ENCODE measurements at regions not wholly inside any gene's neighbourhood (a gene's known extent, or its start where the extent isn't known, plus 50 kb on each side); places are given as distances from the start of the nearest gene placed in this dataset.

GRCh38 chr10:128958834-128959690, 508.0 kb upstream of the MGMT start:
- Histone ChIP-seq H4K20me1 (ENCODE audit: insufficient read depth, low read length) (no peaks in the 10 kb centered on the region), H2AFZ (ENCODE audit: low read length) (no peak overlapping the region), H3K9me2 (ENCODE audit: low read depth, low read length) (no peaks in the 10 kb centered on the region), H3K4me3 (ENCODE audit: low read depth, low read length, poor library complexity, severe bottlenecking) (no peak overlapping the region), H3F3A (ENCODE audit: insufficient read depth, low read length) (no peaks in the 10 kb centered on the region), H3K36me3 (ENCODE audit: insufficient read depth, low read length) (no peaks in the 10 kb centered on the region), H3K9ac (ENCODE audit: low read length) (no peak overlapping the region), H3K9me3 (ENCODE audit: low read length) (no peaks in the 10 kb centered on the region), H3K79me2 (ENCODE audit: insufficient read depth, low read length) (no peaks in the 10 kb centered on the region), H3K27ac (ENCODE audit: low read depth, low read length, poor library complexity, severe bottlenecking) (no peak overlapping the region), H3K27me3 (ENCODE audit: insufficient read depth, low read length) (0 out of 2 replicates have a peak, but pooled peaks cover 4% of the 10 kb centered on the region), H3K4me1 (ENCODE audit: insufficient read depth, low read length, severe bottlenecking) (no peaks in the 10 kb centered on the region), H3K4me2 (ENCODE audit: low read length) (no peak overlapping the region)
- TF ChIP-seq CTCF (IDR thresholded peaks at IDR 0.05; ENCODE audit: low read length) (no peak), EZH2 (IDR thresholded peaks at IDR 0.05; ENCODE audit: borderline replicate concordance, low read length) (no peak)

- Histone ChIP-seq H3K9me3 (ENCODE audit: low read length) (no peaks in the 10 kb centered on the region), H3K27ac (ENCODE audit: low read depth, low read length, poor library complexity, severe bottlenecking) (no peak overlapping the region), H3K4me1 (ENCODE audit: insufficient read depth, low read length, severe bottlenecking) (no peaks in the 10 kb centered on the region), H4K20me1 (ENCODE audit: insufficient read depth, low read length) (no peaks in the 10 kb centered on the region), H3K4me2 (ENCODE audit: low read length) (no peak overlapping the region), H3K9me2 (ENCODE audit: low read depth, low read length) (no peaks in the 10 kb centered on the region), H3K4me3 (ENCODE audit: low read depth, low read length, poor library complexity, severe bottlenecking) (no peak overlapping the region), H3K79me2 (ENCODE audit: insufficient read depth, low read length) (no peaks in the 10 kb centered on the region), H3K36me3 (ENCODE audit: insufficient read depth, low read length) (no peaks in the 10 kb centered on the region), H2AFZ (ENCODE audit: low read length) (no peak overlapping the region), H3F3A (ENCODE audit: insufficient read depth, low read length) (no peaks in the 10 kb centered on the region), H3K27me3 (ENCODE audit: insufficient read depth, low read length) (0 out of 2 replicates have a peak, but pooled peaks cover 4% of the 10 kb centered on the region), H3K9ac (ENCODE audit: low read length) (no peak overlapping the region)
- TF ChIP-seq CTCF (IDR thresholded peaks at IDR 0.05; ENCODE audit: low read length) = no peak
- no peak for TF ChIP-seq EZH2 (IDR thresholded peaks at IDR 0.05; ENCODE audit: borderline replicate concordance, low read length)
Measured at GRCh38 chr10:128959746-128960145, 507.3 kb upstream of the MGMT start.

DNA sequence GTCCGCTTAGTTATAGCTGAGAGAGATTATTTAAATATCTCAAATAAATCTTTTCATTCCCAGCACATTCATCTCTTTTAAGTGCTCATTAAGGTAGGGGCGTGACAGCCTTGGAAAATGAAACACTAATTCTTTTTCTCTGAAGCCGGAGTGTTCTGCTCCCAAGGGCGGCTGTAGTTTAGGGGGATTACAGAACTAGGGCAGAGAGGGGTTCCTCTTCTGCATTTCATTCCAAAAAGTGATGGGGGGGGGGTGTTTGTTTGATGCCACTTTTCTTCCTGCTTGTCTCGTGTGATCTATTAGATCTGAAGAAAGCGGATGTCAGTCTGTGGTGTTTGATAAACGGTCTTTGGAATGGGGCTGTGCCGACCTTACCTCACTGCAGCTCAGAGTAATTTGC, 506.5 kb upstream of the MGMT start:
- H2AFZ ChIP-seq (ENCODE audit: low read length) = no peak overlapping the region
- H3K27ac ChIP-seq (ENCODE audit: low read depth, low read length, poor library complexity, severe bottlenecking) = no peak overlapping the region
- H3K4me2 ChIP-seq (ENCODE audit: low read length) = no peak overlapping the region
- H3K4me3 ChIP-seq (ENCODE audit: low read depth, low read length, poor library complexity, severe bottlenecking) = no peak overlapping the region
- no peaks in the 10 kb centered on the region for H4K20me1 ChIP-seq (ENCODE audit: insufficient read depth, low read length)
- H3K36me3 ChIP-seq (ENCODE audit: insufficient read depth, low read length) = no peaks in the 10 kb centered on the region
- H3K27me3 ChIP-seq (ENCODE audit: insufficient read depth, low read length) = 0 out of 2 replicates have a peak, but pooled peaks cover 4% of the 10 kb centered on the region
- no peak overlapping the region for H3K9ac ChIP-seq (ENCODE audit: low read length)
- no peaks in the 10 kb centered on the region for H3K9me3 ChIP-seq (ENCODE audit: low read length)
- TF ChIP-seq EZH2 (IDR thresholded peaks at IDR 0.05; ENCODE audit: borderline replicate concordance, low read length) = no peak
- TF ChIP-seq CTCF (IDR thresholded peaks at IDR 0.05; ENCODE audit: low read length) = no peak
- no peaks in the 10 kb centered on the region for H3K79me2 ChIP-seq (ENCODE audit: insufficient read depth, low read length)
- H3K4me1 ChIP-seq (ENCODE audit: insufficient read depth, low read length, severe bottlenecking) = no peaks in the 10 kb centered on the region
- no peaks in the 10 kb centered on the region for H3F3A ChIP-seq (ENCODE audit: insufficient read depth, low read length)
- no peaks in the 10 kb centered on the region for H3K9me2 ChIP-seq (ENCODE audit: low read depth, low read length)
